Activated CD8-positive, alpha-beta T cell treated with anti-CD3 and anti-CD28 coated beads, Interleukin-2, amount 10 ng/mL, durations not matched to agents 7 days and 5 days (primary cell): ENCODE measurements at regions not wholly inside any gene's neighbourhood (a gene's known extent, or its start where the extent isn't known, plus 50 kb on each side); places are given as distances from the start of the nearest gene placed in this dataset.

Source experiments
- ATAC-seq: fragments of 150-1000 bp; cut with Tn5 transposase; one replicate; pipeline ENCODE4 v1.10.0; 2021; ENCODE audit warnings: moderate library complexity
- CTCF ChIA-PET: fragments of 350-600 bp; sonication (Branson Sonifier 250); formaldehyde crosslinking; loops from one replicate; lab custom pipeline; 2021; ENCODE audit warnings: antibody characterized with exemption; lab: Charles Lee
- POLR2A ChIA-PET: fragments of 350-600 bp; sonication (Branson Sonifier 250); formaldehyde crosslinking; loops from one replicate; lab custom pipeline; 2021; ENCODE audit warnings: antibody characterized with exemption; lab: Charles Lee
- DNase-seq: peaks from one replicate; pipeline ENCODE4 v3.0.0-alpha.2; 2020
- H3K27ac Mint-ChIP-seq: one replicate; pipeline ENCODE4 v1.8.0; 2021; ENCODE audit warnings: mild to moderate bottlenecking, mixed read lengths
- H3K27me3 Mint-ChIP-seq: one replicate; pipeline ENCODE4 v1.8.0; 2021; ENCODE audit warnings: low read depth, mixed read lengths
- H3K36me3 Mint-ChIP-seq: one replicate; pipeline ENCODE4 v1.8.0; 2021; ENCODE audit warnings: low read depth, mixed read lengths
- H3K4me1 Mint-ChIP-seq: one replicate; pipeline ENCODE4 v1.8.0; 2021; ENCODE audit warnings: low read depth, mixed read lengths
- H3K4me3 Mint-ChIP-seq: one replicate; pipeline ENCODE4 v1.8.0; 2021; ENCODE audit warnings: mild to moderate bottlenecking, mixed read lengths
- H3K9me3 Mint-ChIP-seq: one replicate; pipeline ENCODE4 v1.8.0; 2022; ENCODE audit warnings: mixed read lengths; ENCODE audit not compliant: insufficient read depth

GRCh38 chr1:243943671-243944428, 93.8 kb upstream of the AKT3 start:
- no peaks in the 10 kb centered on the region for H3K36me3 Mint-ChIP-seq

GRCh38 chr1:243942196-243943150, 92.4 kb upstream of the AKT3 start:
- H3K27ac Mint-ChIP-seq: no peak overlapping the region
- peaks cover 3% of the 10 kb centered on the region for H3K27me3 Mint-ChIP-seq
- peaks cover 2% of the 10 kb centered on the region for H3K4me1 Mint-ChIP-seq
- no peaks in the 10 kb centered on the region for H3K36me3 Mint-ChIP-seq
- no peak for ATAC-seq
- CTCF ChIA-PET: interaction anchor here (1.4 kb wide), 1 partner anchor 599 kb away, joined by 3 read pairs; no protein-coding TSS in a partner anchor
- DNase-seq: no peak
- no peak overlapping the region for H3K4me3 Mint-ChIP-seq
- H3K9me3 Mint-ChIP-seq: no peaks in the 10 kb centered on the region
- POLR2A ChIA-PET: no interaction called here

More at GRCh38 chr1:243943671-243944428, 93.8 kb upstream of the AKT3 start:
- no peak overlapping the region for H3K4me3 Mint-ChIP-seq
- ChIA-PET CTCF (no interaction called here), POLR2A (no interaction called here)
- H3K27ac Mint-ChIP-seq: no peak overlapping the region
- H3K27me3 Mint-ChIP-seq: peaks cover 3% of the 10 kb centered on the region
- DNase-seq (no peak), ATAC-seq (no peak)
- peaks cover 2% of the 10 kb centered on the region for H3K4me1 Mint-ChIP-seq
- no peaks in the 10 kb centered on the region for H3K9me3 Mint-ChIP-seq

GRCh38 chr1:243940451-243940850, 90.4 kb upstream of the AKT3 start:
- peaks cover 2% of the 10 kb centered on the region for H3K4me1 Mint-ChIP-seq
- no peak overlapping the region for H3K4me3 Mint-ChIP-seq
- no peak overlapping the region for H3K27ac Mint-ChIP-seq
- H3K9me3 Mint-ChIP-seq: peaks cover 1% of the 10 kb centered on the region
- peaks cover 3% of the 10 kb centered on the region for H3K27me3 Mint-ChIP-seq
- ChIA-PET POLR2A (no interaction called here), CTCF (no interaction called here)
- ATAC-seq (no peak), DNase-seq (no peak)
- no peaks in the 10 kb centered on the region for H3K36me3 Mint-ChIP-seq

GRCh38 chr1:243939167-243939848, 89.3 kb upstream of the AKT3 start:
- Mint-ChIP-seq H3K4me1 (peaks cover 2% of the 10 kb centered on the region), H3K9me3 (peaks cover 12% of the 10 kb centered on the region), H3K27me3 (peaks cover 5% of the 10 kb centered on the region), H3K4me3 (no peak overlapping the region), H3K36me3 (no peaks in the 10 kb centered on the region), H3K27ac (no peak overlapping the region)
- ChIA-PET CTCF (no interaction called here), POLR2A (no interaction called here)
- no peak for ATAC-seq
- no peak for DNase-seq

- ATAC-seq (no peak), DNase-seq (no peak)
- Mint-ChIP-seq H3K4me3 (no peak overlapping the region), H3K36me3 (no peaks in the 10 kb centered on the region), H3K27ac (no peak overlapping the region), H3K27me3 (peaks cover 5% of the 10 kb centered on the region), H3K4me1 (peaks cover 2% of the 10 kb centered on the region), H3K9me3 (peaks cover 12% of the 10 kb centered on the region)
- ChIA-PET POLR2A (no interaction called here), CTCF (interaction anchor here (1.4 kb wide), 1 partner anchor 334 kb away, joined by 3 read pairs; no protein-coding TSS in a partner anchor)
These were observed 88.2 kb upstream of the AKT3 start for GRCh38 chr1:243938208-243938607.

- CTCF ChIA-PET: no interaction called here
These were observed 83.5 kb upstream of the AKT3 start for GRCh38 chr1:243933495-243933894.

GRCh38 chr1:243931957-243932356, 81.9 kb upstream of the AKT3 start:
- no peak overlapping the region for H3K4me3 Mint-ChIP-seq
- ATAC-seq (no peak), DNase-seq (no peak)
- peaks cover 12% of the 10 kb centered on the region for H3K9me3 Mint-ChIP-seq
- POLR2A ChIA-PET: no interaction called here
- H3K36me3 Mint-ChIP-seq: no peaks in the 10 kb centered on the region
- no peak overlapping the region for H3K27ac Mint-ChIP-seq
- no peaks in the 10 kb centered on the region for H3K4me1 Mint-ChIP-seq
- CTCF ChIA-PET: interaction anchor here (0.6 kb wide), 1 partner anchor 186 kb away, joined by 3 read pairs; no protein-coding TSS in a partner anchor
- peaks cover 2% of the 10 kb centered on the region for H3K27me3 Mint-ChIP-seq

More at GRCh38 chr1:243933495-243933894, 83.5 kb upstream of the AKT3 start:
- DNase-seq (no peak), ATAC-seq (no peak)
- Mint-ChIP-seq H3K27me3 (peaks cover 2% of the 10 kb centered on the region), H3K9me3 (peaks cover 12% of the 10 kb centered on the region), H3K4me3 (no peak overlapping the region), H3K27ac (no peak overlapping the region), H3K4me1 (no peaks in the 10 kb centered on the region), H3K36me3 (no peaks in the 10 kb centered on the region)
- POLR2A ChIA-PET: no interaction called here

GRCh38 chr1:243930822-243931671, 81.0 kb upstream of the AKT3 start:
- ChIA-PET CTCF (interaction anchor here (0.6 kb wide), 1 partner anchor 185 kb away, joined by 3 read pairs; no protein-coding TSS in a partner anchor), POLR2A (no interaction called here)
- Mint-ChIP-seq H3K4me3 (no peak overlapping the region), H3K27me3 (peaks cover 2% of the 10 kb centered on the region), H3K27ac (no peak overlapping the region), H3K9me3 (peaks cover 12% of the 10 kb centered on the region), H3K36me3 (no peaks in the 10 kb centered on the region), H3K4me1 (no peaks in the 10 kb centered on the region)
- no peak for DNase-seq
- ATAC-seq: no peak

- DNase-seq (no peak), ATAC-seq (no peak)
- no peak overlapping the region for H3K27ac Mint-ChIP-seq
- POLR2A ChIA-PET: no interaction called here
- no peaks in the 10 kb centered on the region for H3K9me3 Mint-ChIP-seq
- H3K4me1 Mint-ChIP-seq: no peaks in the 10 kb centered on the region
- no peak overlapping the region for H3K4me3 Mint-ChIP-seq
- H3K27me3 Mint-ChIP-seq: no peaks in the 10 kb centered on the region
- CTCF ChIA-PET: no interaction called here
- no peaks in the 10 kb centered on the region for H3K36me3 Mint-ChIP-seq
These were observed 77.3 kb upstream of the AKT3 start for GRCh38 chr1:243927381-243927780.

GRCh38 chr1:243926803-243927245, 76.8 kb upstream of the AKT3 start:
- no peak for ATAC-seq
- ChIA-PET CTCF (no interaction called here), POLR2A (no interaction called here)

GRCh38 chr1:243926299-243926698, 76.3 kb upstream of the AKT3 start:
- Mint-ChIP-seq H3K9me3 (no peaks in the 10 kb centered on the region), H3K36me3 (no peaks in the 10 kb centered on the region), H3K4me1 (no peaks in the 10 kb centered on the region), H3K4me3 (no peak overlapping the region), H3K27me3 (peaks cover 3% of the 10 kb centered on the region), H3K27ac (no peak overlapping the region)
- ChIA-PET POLR2A (no interaction called here), CTCF (no interaction called here)
- ATAC-seq (no peak), DNase-seq (no peak)

More at GRCh38 chr1:243926803-243927245, 76.8 kb upstream of the AKT3 start:
- Mint-ChIP-seq H3K27me3 (no peaks in the 10 kb centered on the region), H3K4me1 (no peaks in the 10 kb centered on the region), H3K4me3 (no peak overlapping the region), H3K36me3 (no peaks in the 10 kb centered on the region), H3K27ac (no peak overlapping the region), H3K9me3 (no peaks in the 10 kb centered on the region)
- no peak for DNase-seq
